ENCODE measurements at regions not wholly inside any gene's neighbourhood (a gene's known extent, or its start where the extent isn't known, plus 50 kb on each side); places are given as distances from the start of the nearest gene placed in this dataset.

- TF ChIP-seq SP4 (IDR thresholded peaks at IDR 0.05; ENCODE audit: low read length) = no peak
Observed at GRCh38 chr2:215849771-215850170, 163.6 kb downstream of the MREG start (continued).

GRCh38 chr2:215848698-215849097, 164.7 kb downstream of the MREG start:
- ChIA-PET CTCF (ENCODE audit: partially characterized antibody) (interaction anchor here (0.7 to 1.3 kb wide), 2 partner anchors 9 to 66 kb away, joined by 3 read pairs; no protein-coding TSS in a partner anchor), POLR2A (ENCODE audit: partially characterized antibody) (no interaction called here)
- TF ChIP-seq POLR2A (IDR thresholded peaks at IDR 0.05; ENCODE audit: control extremely low read depth in 1 of 2, low read depth in 2 of 2, low read length in 2 of 2) (no peak), SUZ12 (IDR thresholded peaks at IDR 0.05; ENCODE audit: low read length) (no peak), SP4 (IDR thresholded peaks at IDR 0.05; ENCODE audit: low read length) (no peak), CTBP2 (IDR thresholded peaks at IDR 0.05; ENCODE audit: borderline replicate concordance, insufficient read depth, insufficient read length, low read length) (no peak), EP300 (IDR thresholded peaks at IDR 0.05; ENCODE audit: borderline replicate concordance in 1 of 2, low read depth in 2 of 2, low read length in 2 of 2) (no peak), SIX5 (IDR thresholded peaks at IDR 0.05; ENCODE audit: low read depth, low read length) (no peak), CHD2 (IDR thresholded peaks at IDR 0.05; ENCODE audit: low read length) (no peak), CBX8 (IDR thresholded peaks at IDR 0.05; ENCODE audit: borderline replicate concordance, low read depth, low read length) (no peak), KDM5A (IDR thresholded peaks at IDR 0.05; ENCODE audit: low read length) (no peak)
- TF ChIP-seq, protein P1, sequence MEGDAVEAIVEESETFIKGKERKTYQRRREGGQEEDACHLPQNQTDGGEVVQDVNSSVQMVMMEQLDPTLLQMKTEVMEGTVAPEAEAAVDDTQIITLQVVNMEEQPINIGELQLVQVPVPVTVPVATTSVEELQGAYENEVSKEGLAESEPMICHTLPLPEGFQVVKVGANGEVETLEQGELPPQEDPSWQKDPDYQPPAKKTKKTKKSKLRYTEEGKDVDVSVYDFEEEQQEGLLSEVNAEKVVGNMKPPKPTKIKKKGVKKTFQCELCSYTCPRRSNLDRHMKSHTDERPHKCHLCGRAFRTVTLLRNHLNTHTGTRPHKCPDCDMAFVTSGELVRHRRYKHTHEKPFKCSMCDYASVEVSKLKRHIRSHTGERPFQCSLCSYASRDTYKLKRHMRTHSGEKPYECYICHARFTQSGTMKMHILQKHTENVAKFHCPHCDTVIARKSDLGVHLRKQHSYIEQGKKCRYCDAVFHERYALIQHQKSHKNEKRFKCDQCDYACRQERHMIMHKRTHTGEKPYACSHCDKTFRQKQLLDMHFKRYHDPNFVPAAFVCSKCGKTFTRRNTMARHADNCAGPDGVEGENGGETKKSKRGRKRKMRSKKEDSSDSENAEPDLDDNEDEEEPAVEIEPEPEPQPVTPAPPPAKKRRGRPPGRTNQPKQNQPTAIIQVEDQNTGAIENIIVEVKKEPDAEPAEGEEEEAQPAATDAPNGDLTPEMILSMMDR (IDR thresholded peaks at IDR 0.05; ENCODE audit: control extremely low read depth in 1 of 3, insufficient read depth in 1 of 3, low read depth in 1 of 3, low read length in 3 of 3) = no peak

More at GRCh38 chr2:215848698-215849097, 164.7 kb downstream of the MREG start:
- Histone ChIP-seq H4K20me1 (replicated peaks in 1 of 2; ENCODE audit: control insufficient read depth in 1 of 2, insufficient read depth in 2 of 2, low read length in 2 of 2) (no peaks in the 10 kb centered on the region), H3K27me3 (replicated peaks in 1 of 4; ENCODE audit: control insufficient read depth in 3 of 4, extremely low read depth in 1 of 4, insufficient read depth in 3 of 4, low read length in 3 of 4) (no peaks in the 10 kb centered on the region), H3K79me1 (ENCODE audit: low read depth, low read length) (no peaks in the 10 kb centered on the region), H3K18ac (ENCODE audit: extremely low read depth, low read length) (no peak overlapping the region), H2AFZ (ENCODE audit: low read length) (no peak overlapping the region), H3K23ac (ENCODE audit: insufficient read length) (no peak overlapping the region), H2BK20ac (ENCODE audit: low read length) (no peak overlapping the region), H2BK5ac (ENCODE audit: low read depth, low read length) (no peak overlapping the region), H3K4me3 (ENCODE audit: extremely low read depth in 1 of 4, insufficient read depth in 2 of 4, low read depth in 3 of 4, low read length in 4 of 4) (no peak overlapping the region), H2BK12ac (ENCODE audit: low read depth, low read length) (no peak overlapping the region), H3K4me1 (replicated peaks in 1 of 4; ENCODE audit: control insufficient read depth in 3 of 4, insufficient read depth in 4 of 4, low read length in 3 of 4) (no peaks in the 10 kb centered on the region), H3K27ac (ENCODE audit: low read depth, low read length) (no peak overlapping the region), H2BK120ac (replicated peaks; ENCODE audit: low read depth, low read length) (no peak overlapping the region), H3K4me2 (ENCODE audit: insufficient read depth in 1 of 2, low read depth in 2 of 2, low read length in 2 of 2) (no peak overlapping the region), H3K9ac (replicated peaks in 1 of 4; ENCODE audit: extremely low read depth in 1 of 4, low read depth in 3 of 4, low read length in 3 of 4) (no peak overlapping the region), H4K8ac (ENCODE audit: extremely low read depth, insufficient read depth, low read length) (no peak overlapping the region), H3K56ac (replicated peaks; ENCODE audit: insufficient read length, low read depth, low read length) (no peak overlapping the region), H3K4ac (replicated peaks; ENCODE audit: insufficient read length, low read depth, low read length) (no peak overlapping the region), H2AK5ac (ENCODE audit: low read depth, low read length) (no peak overlapping the region), H4K5ac (ENCODE audit: insufficient read length, low read depth, low read length) (no peak overlapping the region), H3K23me2 (ENCODE audit: low read depth, low read length) (no peaks in the 10 kb centered on the region), H3K36me3 (ENCODE audit: control insufficient read depth in 2 of 4, insufficient read depth in 4 of 4, low read length in 3 of 4) (no peaks in the 10 kb centered on the region; a peak in 1 of 8 replicates), H3K9me3 (ENCODE audit: insufficient read depth in 2 of 2, low read depth in 1 of 2, low read length in 1 of 2) (0 out of 4 replicates have a peak, but pooled peaks cover 0 to 3% of the 10 kb centered on the region in 2 experiments), H3K79me2 (ENCODE audit: control insufficient read depth in 1 of 2, insufficient read depth in 2 of 2, low read length in 2 of 2) (no peaks in the 10 kb centered on the region), H2BK15ac (ENCODE audit: low read length) (no peak overlapping the region), H3K14ac (ENCODE audit: insufficient read length) (no peak overlapping the region), H4K91ac (replicated peaks; ENCODE audit: insufficient read length, low read length) (no peak overlapping the region)
- FAIRE-seq (no peak), DNase-seq (ENCODE audit: low read depth in 1 of 2, low spot score in 2 of 2) (no peak)
- 97% methylated on average over 2 of the region's 2 CpGs; no CpG with 5 or more reads in 1 of the 2 experiments for WGBS, 2 experiments (ENCODE audit: extremely low coverage in 1 of 2, insufficient coverage in 1 of 2, insufficient read length in 1 of 2, insufficient replicate concordance in 2 of 2, low coverage in 1 of 2, low lambda C conversion rate in 2 of 2, missing lambda C conversion rate in 1 of 2)

All from H1 (cell line).